Testis (tissue), 2 donors: ENCODE measurements at regions not wholly inside any gene's neighbourhood (a gene's known extent, or its start where the extent isn't known, plus 50 kb on each side); places are given as distances from the start of the nearest gene placed in this dataset.

Experiments used
- POLR2A ChIP-seq: fragments of 450-650 bp; IDR thresholded peaks from one replicate; pipeline ENCODE4 v1.6.1; 2017; ENCODE audit warnings: antibody characterized with exemption, mild to moderate bottlenecking, moderate library complexity
- TF ChIP-seq, protein P1 (sequence below), 3 experiments: fragments of 450-650 bp in 2 of 3; fragments of 200-600 bp in 1 of 3; sonication (generic) in 1 of 3; IDR thresholded peaks; one replicate each; pipeline ENCODE4 v1.5.1; 2016 to 2019; ENCODE audit warnings: antibody characterized with exemption in 3 of 3, mild to moderate bottlenecking in 2 of 3, moderate library complexity in 1 of 3

DNA sequence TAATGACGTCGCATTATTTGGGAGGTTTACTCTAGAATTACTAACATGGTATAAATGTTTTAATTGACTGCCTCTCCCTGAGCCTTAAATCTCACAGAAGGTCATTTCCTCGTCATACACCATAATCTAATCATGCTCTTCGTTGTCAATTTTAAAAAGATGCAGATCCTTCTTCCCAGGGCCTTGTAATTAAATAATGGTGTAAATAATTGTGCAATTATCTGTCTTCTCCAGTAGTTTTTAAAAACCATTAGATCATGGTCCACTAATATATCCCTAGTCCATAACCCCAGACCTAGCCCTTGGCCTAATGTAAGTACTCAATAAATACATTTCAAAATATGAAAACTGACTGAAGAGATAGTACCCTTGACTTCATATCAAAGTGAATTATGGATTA lies 181.5 kb upstream of the GNAI1 start:
- TF ChIP-seq POLR2A = no peak
- TF ChIP-seq, protein P1, sequence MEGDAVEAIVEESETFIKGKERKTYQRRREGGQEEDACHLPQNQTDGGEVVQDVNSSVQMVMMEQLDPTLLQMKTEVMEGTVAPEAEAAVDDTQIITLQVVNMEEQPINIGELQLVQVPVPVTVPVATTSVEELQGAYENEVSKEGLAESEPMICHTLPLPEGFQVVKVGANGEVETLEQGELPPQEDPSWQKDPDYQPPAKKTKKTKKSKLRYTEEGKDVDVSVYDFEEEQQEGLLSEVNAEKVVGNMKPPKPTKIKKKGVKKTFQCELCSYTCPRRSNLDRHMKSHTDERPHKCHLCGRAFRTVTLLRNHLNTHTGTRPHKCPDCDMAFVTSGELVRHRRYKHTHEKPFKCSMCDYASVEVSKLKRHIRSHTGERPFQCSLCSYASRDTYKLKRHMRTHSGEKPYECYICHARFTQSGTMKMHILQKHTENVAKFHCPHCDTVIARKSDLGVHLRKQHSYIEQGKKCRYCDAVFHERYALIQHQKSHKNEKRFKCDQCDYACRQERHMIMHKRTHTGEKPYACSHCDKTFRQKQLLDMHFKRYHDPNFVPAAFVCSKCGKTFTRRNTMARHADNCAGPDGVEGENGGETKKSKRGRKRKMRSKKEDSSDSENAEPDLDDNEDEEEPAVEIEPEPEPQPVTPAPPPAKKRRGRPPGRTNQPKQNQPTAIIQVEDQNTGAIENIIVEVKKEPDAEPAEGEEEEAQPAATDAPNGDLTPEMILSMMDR (IDR thresholded peaks at IDR 0.05) = no peak
